A673 (cell line): ENCODE measurements at regions not wholly inside any gene's neighbourhood (a gene's known extent, or its start where the extent isn't known, plus 50 kb on each side); places are given as distances from the start of the nearest gene placed in this dataset.

Experiments
- EZH2 ChIP-seq: fragments of 200-600 bp; sonication (generic); IDR thresholded peaks from 2 replicates; pipeline ENCODE4 v1.6.1; 2017; ENCODE audit warnings: borderline replicate concordance, low read depth, mild to moderate bottlenecking, mixed read lengths, antibody characterized with exemption, low read length; ENCODE audit not compliant: poor library complexity, severe bottlenecking
- TF ChIP-seq, protein P1 (sequence below): fragments of 300-800, 200-600 bp; sonication (generic); conservative IDR thresholded peaks from 2 replicates; pipeline ENCODE4 v1.5.1; 2017; ENCODE audit warnings: low read depth, mild to moderate bottlenecking, antibody characterized with exemption, low read length, moderate library complexity, mixed read lengths

GRCh38 chr14:28876572-28876945, 110.0 kb downstream of the FOXG1 start:
- TF ChIP-seq, protein P1, sequence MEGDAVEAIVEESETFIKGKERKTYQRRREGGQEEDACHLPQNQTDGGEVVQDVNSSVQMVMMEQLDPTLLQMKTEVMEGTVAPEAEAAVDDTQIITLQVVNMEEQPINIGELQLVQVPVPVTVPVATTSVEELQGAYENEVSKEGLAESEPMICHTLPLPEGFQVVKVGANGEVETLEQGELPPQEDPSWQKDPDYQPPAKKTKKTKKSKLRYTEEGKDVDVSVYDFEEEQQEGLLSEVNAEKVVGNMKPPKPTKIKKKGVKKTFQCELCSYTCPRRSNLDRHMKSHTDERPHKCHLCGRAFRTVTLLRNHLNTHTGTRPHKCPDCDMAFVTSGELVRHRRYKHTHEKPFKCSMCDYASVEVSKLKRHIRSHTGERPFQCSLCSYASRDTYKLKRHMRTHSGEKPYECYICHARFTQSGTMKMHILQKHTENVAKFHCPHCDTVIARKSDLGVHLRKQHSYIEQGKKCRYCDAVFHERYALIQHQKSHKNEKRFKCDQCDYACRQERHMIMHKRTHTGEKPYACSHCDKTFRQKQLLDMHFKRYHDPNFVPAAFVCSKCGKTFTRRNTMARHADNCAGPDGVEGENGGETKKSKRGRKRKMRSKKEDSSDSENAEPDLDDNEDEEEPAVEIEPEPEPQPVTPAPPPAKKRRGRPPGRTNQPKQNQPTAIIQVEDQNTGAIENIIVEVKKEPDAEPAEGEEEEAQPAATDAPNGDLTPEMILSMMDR, result no peak
- no peak for TF ChIP-seq EZH2
